PC-3 (cell line): ENCODE measurements at regions not wholly inside any gene's neighbourhood (a gene's known extent, or its start where the extent isn't known, plus 50 kb on each side); places are given as distances from the start of the nearest gene placed in this dataset.

Experiments
- ATAC-seq: fragments of 200-7000 bp; cut with Tn5 transposase; 2 replicates; pipeline ENCODE4 v1.9.1; 2020; ENCODE audit warnings: mild to moderate bottlenecking, moderate library complexity
- BruUV-seq: library from RNA; stranded (reverse); fragments of 400-500 nt; replicated peaks from 2 replicates; lab custom pipeline; 2021; lab: Mats Ljungman, UMichigan
- CTCF ChIA-PET: fragments of 300-600 bp; sonication (Branson Sonifier 250); formaldehyde crosslinking; loops from one replicate; lab custom pipeline; 2022; ENCODE audit warnings: antibody characterized with exemption; lab: Charles Lee
- POLR2A ChIA-PET: fragments of 300-600 bp; sonication (Branson Sonifier 250); formaldehyde crosslinking; loops from one replicate; lab custom pipeline; 2022; ENCODE audit warnings: antibody characterized with exemption; ENCODE audit not compliant: unreplicated experiment; lab: Charles Lee
- DNase-seq: peaks from one replicate; pipeline ENCODE4 v3.0.0-alpha.2; 2015
- H2AFZ ChIP-seq: fragments of 300-600 bp; sonication (generic); 2 replicates; pipeline ENCODE4 v1.6.0; 2016; ENCODE audit warnings: antibody characterized with exemption, low read length
- H3F3A ChIP-seq: fragments of 300-600 bp; sonication (generic); one replicate; pipeline ENCODE4 v1.6.0; 2017; ENCODE audit warnings: antibody characterized with exemption, low read length, control low read depth, mild to moderate bottlenecking; ENCODE audit not compliant: unreplicated experiment
- H3K27ac ChIP-seq: fragments of 300-600 bp; sonication (generic); 2 replicates; pipeline ENCODE4 v1.5.1; 2016; ENCODE audit warnings: mild to moderate bottlenecking, low read length
- H3K27me3 ChIP-seq: fragments of 300-600 bp; sonication (generic); 2 replicates; pipeline ENCODE4 v1.6.1; 2016; ENCODE audit warnings: low read length, mixed read lengths
- H3K36me3 ChIP-seq: fragments of 300-600 bp; sonication (generic); 2 replicates; pipeline ENCODE4 v1.6.1; 2016; ENCODE audit warnings: low read depth, mixed run types, low read length, mixed read lengths
- H3K4me1 ChIP-seq: fragments of 300-600 bp; sonication (generic); 2 replicates; pipeline ENCODE4 v1.5.1; 2016; ENCODE audit warnings: low read length; ENCODE audit not compliant: insufficient read depth
- H3K4me2 ChIP-seq: fragments of 300-600 bp; sonication (generic); 2 replicates; pipeline ENCODE4 v1.6.0; 2016; ENCODE audit warnings: low read length
- H3K4me3 ChIP-seq: fragments of 300-600 bp; sonication (generic); 2 replicates; pipeline ENCODE4 v1.5.1; 2016; ENCODE audit warnings: mild to moderate bottlenecking, low read length, mixed read lengths
- H3K79me2 ChIP-seq: fragments of 300-600 bp; sonication (generic); 2 replicates; pipeline ENCODE4 v1.6.1; 2017; ENCODE audit warnings: low read length, mixed read lengths
- H3K9ac ChIP-seq: fragments of 300-600 bp; sonication (generic); 2 replicates; pipeline ENCODE4 v1.6.0; 2016; ENCODE audit warnings: mild to moderate bottlenecking, low read length
- H3K9me2 ChIP-seq: fragments of 300-600 bp; sonication (generic); replicated peaks from 2 replicates; pipeline ENCODE4 v1.6.1; 2016; ENCODE audit warnings: mixed run types, low read length, mixed read lengths
- H3K9me3 ChIP-seq: fragments of 300-600 bp; sonication (generic); 2 replicates; pipeline ENCODE4 v1.6.1; 2016; ENCODE audit warnings: low read length, mixed read lengths
- H4K20me1 ChIP-seq: fragments of 300-600 bp; sonication (generic); 2 replicates; pipeline ENCODE4 v1.6.1; 2016; ENCODE audit warnings: low read length, mixed read lengths
- CTCF ChIP-seq: fragments of 300-600 bp; sonication (generic); conservative IDR thresholded peaks from 2 replicates; pipeline ENCODE4 v1.5.1; 2017; ENCODE audit warnings: antibody characterized with exemption, low read depth, mild to moderate bottlenecking, low read length
- EZH2 ChIP-seq: fragments of 300-600 bp; sonication (generic); IDR thresholded peaks from one replicate; pipeline ENCODE4 v1.6.1; 2017; ENCODE audit warnings: antibody characterized with exemption, mild to moderate bottlenecking, low read length; ENCODE audit not compliant: unreplicated experiment
- EZH2phosphoT487 ChIP-seq: fragments of 300-600 bp; sonication (generic); IDR thresholded peaks from 2 replicates; pipeline ENCODE4 v1.6.1; 2018; ENCODE audit warnings: mild to moderate bottlenecking, antibody characterized with exemption, low read length, borderline replicate concordance
- intact Hi-C: fragments of 100-400 bp; cut with micrococcal nuclease; formaldehyde crosslinking; loops from 2 replicates; pipeline ENCODE4 v1.9.0; 2023

DNA sequence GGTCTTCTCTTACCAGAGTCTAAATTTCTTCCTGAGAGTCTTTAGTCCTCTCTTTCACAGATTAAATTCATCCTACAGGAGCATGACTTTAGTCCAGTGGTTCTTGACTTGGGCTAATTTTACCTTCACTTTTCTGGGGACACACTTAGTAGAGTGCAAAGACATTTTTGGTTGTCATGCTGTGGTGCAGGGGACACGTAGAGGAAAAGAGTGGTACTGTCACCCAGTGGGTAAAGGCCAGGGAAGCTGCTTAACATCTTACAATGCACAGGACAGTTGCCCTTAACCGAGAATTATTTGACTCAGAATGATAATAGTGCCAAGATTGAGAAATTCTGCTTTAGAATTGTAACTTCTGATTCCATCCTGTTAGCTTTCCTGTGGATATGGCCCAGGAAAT, 772.5 kb upstream of the GRM7 start:
- no TSS peak for BruUV-seq
- ChIA-PET CTCF (no interaction called here), POLR2A (no interaction called here)
- H3K36me3 ChIP-seq = no peaks in the 10 kb centered on the region
- 0 out of 2 replicates have a peak, but pooled peaks cover under 1% of the 10 kb centered on the region for H3K9me3 ChIP-seq
- no peak overlapping the region for H2AFZ ChIP-seq
- 0 out of 2 replicates have a peak, but pooled peaks have one; percentile 17 for TF ChIP-seq CTCF
- no peak for TF ChIP-seq EZH2phosphoT487
- no peak for TF ChIP-seq EZH2
- no peak overlapping the region for H3K4me2 ChIP-seq
- H3K27ac ChIP-seq = no peak overlapping the region
- ATAC-seq (no peak), DNase-seq (no peak)
- intact Hi-C loops = no loop called here
- no peak overlapping the region for H3K4me3 ChIP-seq
- no peaks in the 10 kb centered on the region for H4K20me1 ChIP-seq
- no peaks in the 10 kb centered on the region for H3K4me1 ChIP-seq
- H3F3A ChIP-seq = no peaks in the 10 kb centered on the region
- H3K27me3 ChIP-seq = no peaks in the 10 kb centered on the region
- H3K9ac ChIP-seq = no peak overlapping the region
- no peaks in the 10 kb centered on the region for H3K79me2 ChIP-seq
- H3K9me2 ChIP-seq = no peaks in the 10 kb centered on the region

GRCh38 chr3:6089780-6090179, 771.1 kb upstream of the GRM7 start:
- DNase-seq = no peak
- POLR2A ChIA-PET = no interaction called here

DNA sequence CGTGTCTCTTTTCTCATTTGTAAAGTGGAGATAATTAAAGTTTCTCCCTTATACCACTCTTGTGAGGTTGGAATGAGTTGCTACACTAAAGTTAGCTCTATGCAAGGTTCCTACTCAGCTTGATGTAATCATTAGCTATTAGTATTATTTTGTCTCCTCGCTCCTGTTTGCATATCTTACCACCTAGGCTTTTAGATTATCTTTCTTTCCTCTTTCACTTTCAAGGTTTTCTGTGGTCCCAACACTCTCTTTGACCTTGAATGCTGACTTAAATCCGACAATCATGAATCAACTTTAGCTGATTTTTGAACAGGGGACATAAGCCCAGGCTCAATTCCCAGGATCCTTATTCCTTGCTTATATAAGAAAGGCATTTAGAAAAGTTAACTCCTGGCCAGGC, 769.7 kb upstream of the GRM7 start:
- Histone ChIP-seq H4K20me1 (no peaks in the 10 kb centered on the region), H3K27ac (no peak overlapping the region), H3K27me3 (no peaks in the 10 kb centered on the region), H3K79me2 (no peaks in the 10 kb centered on the region), H3K9me2 (no peaks in the 10 kb centered on the region), H3K9ac (no peak overlapping the region), H3K4me1 (no peaks in the 10 kb centered on the region), H2AFZ (no peak overlapping the region), H3K4me2 (no peak overlapping the region), H3F3A (no peaks in the 10 kb centered on the region), H3K4me3 (no peak overlapping the region), H3K9me3 (0 out of 2 replicates have a peak, but pooled peaks cover 4% of the 10 kb centered on the region), H3K36me3 (no peaks in the 10 kb centered on the region)
- ATAC-seq (no peak), DNase-seq (no peak)
- ChIA-PET POLR2A (no interaction called here), CTCF (no interaction called here)
- intact Hi-C loops = no loop called here
- no peak for TF ChIP-seq CTCF
- no peak for TF ChIP-seq EZH2
- TF ChIP-seq EZH2phosphoT487 = no peak
- no TSS peak for BruUV-seq

More at GRCh38 chr3:6089780-6090179, 771.1 kb upstream of the GRM7 start:
- H3K9me2 ChIP-seq = no peaks in the 10 kb centered on the region
- intact Hi-C loops = no loop called here
- H4K20me1 ChIP-seq = no peaks in the 10 kb centered on the region
- H3K9ac ChIP-seq = no peak overlapping the region
- H2AFZ ChIP-seq = no peak overlapping the region
- H3K4me1 ChIP-seq = no peaks in the 10 kb centered on the region
- no peaks in the 10 kb centered on the region for H3K36me3 ChIP-seq
- CTCF ChIA-PET = no interaction called here
- no peak for TF ChIP-seq EZH2phosphoT487
- no peak for ATAC-seq
- H3K27ac ChIP-seq = no peak overlapping the region
- H3F3A ChIP-seq = no peaks in the 10 kb centered on the region
- no TSS peak for BruUV-seq
- H3K27me3 ChIP-seq = no peaks in the 10 kb centered on the region
- no peak overlapping the region for H3K4me3 ChIP-seq
- H3K4me2 ChIP-seq = no peak overlapping the region
- 0 out of 2 replicates have a peak, but pooled peaks cover 4% of the 10 kb centered on the region for H3K9me3 ChIP-seq
- H3K79me2 ChIP-seq = no peaks in the 10 kb centered on the region
